ENCODE measurements at regions not wholly inside any gene's neighbourhood (a gene's known extent, or its start where the extent isn't known, plus 50 kb on each side); places are given as distances from the start of the nearest gene placed in this dataset.

DNA sequence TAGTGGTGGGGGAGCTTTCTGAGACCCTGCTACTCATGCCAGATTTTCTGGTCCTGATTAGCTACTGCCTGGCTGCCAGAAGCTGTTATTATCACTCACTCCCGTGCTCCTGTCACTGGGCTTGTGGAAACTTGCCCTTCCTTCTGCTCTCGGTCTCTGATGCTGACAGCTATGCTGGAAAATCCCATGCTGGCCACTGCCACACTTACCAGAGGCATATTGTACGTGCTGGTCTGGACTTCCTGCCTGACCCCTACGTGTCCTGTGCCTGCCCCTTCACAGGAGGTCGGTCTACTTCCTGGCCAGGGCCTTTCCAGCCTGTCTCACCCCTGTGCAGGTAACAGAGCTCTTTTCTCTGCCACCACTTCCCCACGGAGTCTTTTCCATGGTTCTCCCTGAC lies 149.4 kb upstream of the PLEKHG7 start:
- no peak for DNase-seq (ENCODE audit: low read depth)

DNA sequence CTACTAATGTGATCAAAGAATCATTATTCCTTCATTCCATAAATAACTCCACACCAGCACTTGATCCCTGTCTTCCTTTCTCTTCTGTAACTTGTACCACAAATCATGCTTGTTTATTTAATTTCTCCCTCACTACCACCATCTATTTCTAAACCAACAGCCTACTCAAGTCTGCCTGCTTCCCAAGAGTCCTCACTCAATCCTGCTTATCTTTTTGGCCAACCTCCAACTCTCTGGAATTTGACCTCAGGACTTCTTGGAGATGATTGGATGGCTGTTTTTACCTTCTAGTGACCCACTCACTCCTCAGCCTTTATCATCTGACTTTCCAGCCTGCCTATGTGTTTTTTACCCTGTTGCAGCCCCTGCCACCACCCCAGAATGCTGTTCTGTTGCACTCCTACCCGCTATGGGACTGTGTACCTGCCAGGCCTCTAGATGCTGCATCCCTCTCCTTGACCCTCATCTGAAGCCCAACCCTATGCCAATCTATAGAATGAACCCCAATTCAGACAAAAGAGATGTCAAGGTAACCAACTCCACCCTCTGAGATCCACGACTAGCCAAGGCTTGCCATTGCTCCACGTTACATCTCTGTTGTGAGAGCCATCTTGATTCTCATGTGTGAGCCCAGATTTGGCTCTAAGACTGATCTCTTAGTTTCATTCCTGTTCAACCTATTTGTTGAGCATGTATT lies 150.2 kb upstream of the PLEKHG7 start:
- DNase-seq (ENCODE audit: low read depth): no peak

GRCh38 chr12:92551853-92552397 lies 150.9 kb upstream of the PLEKHG7 start:
- no peak for DNase-seq (ENCODE audit: low read depth)

GRCh38 chr12:92551210-92551609 lies 151.6 kb upstream of the PLEKHG7 start:
- no peak for DNase-seq (ENCODE audit: low read depth)

DNA sequence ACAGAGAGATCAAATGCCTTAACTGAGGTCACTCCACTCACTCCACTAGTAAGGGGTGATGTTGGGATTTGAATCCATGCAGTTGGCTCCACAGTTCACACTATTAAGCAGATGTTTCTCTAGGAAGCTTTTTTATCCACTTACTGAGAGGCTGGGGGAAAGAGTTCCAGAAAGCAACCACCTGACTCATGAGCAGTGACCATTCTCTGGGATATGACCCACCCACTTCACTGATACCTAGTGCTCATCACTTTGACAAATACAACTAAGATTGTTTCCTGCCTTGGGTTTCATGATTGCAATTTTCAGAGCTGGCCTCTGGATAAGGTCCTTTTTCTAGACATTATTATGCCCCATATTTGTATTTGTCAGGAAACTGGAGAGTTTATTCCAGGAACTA lies 152.1 kb upstream of the PLEKHG7 start:
- DNase-seq (ENCODE audit: low read depth): no peak

DNA sequence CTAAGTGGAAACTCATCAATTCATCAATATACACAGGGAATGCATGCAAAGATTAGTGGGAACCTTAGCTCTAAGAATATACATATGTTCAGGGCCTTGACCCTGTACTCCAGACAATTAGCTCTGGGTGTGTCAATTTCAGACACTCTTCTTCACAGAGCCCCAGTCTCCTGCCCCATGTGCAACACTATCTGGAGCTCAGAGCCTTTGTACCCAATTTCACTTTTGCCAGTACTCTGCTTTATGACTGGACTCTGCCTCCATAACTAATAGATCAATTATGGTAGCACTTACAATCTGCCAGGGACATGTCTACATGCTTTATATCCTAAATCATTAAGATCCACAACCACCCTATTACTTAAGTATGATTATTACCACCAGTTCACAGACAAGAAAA lies 152.5 kb upstream of the PLEKHG7 start:
- no peak for DNase-seq (ENCODE audit: low read depth)

GRCh38 chr12:92549516-92549915 lies 153.3 kb upstream of the PLEKHG7 start:
- DNase-seq (ENCODE audit: low read depth): no peak

- DNase-seq (ENCODE audit: low read depth): no peak
Observed at GRCh38 chr12:92547906-92548305, 154.9 kb upstream of the PLEKHG7 start.

- DNase-seq (ENCODE audit: low read depth): no peak
Observed at GRCh38 chr12:92547420-92547819, 155.4 kb upstream of the PLEKHG7 start.

GRCh38 chr12:92546635-92547348 lies 156.0 kb upstream of the PLEKHG7 start:
- DNase-seq (ENCODE audit: low read depth): no peak

DNA sequence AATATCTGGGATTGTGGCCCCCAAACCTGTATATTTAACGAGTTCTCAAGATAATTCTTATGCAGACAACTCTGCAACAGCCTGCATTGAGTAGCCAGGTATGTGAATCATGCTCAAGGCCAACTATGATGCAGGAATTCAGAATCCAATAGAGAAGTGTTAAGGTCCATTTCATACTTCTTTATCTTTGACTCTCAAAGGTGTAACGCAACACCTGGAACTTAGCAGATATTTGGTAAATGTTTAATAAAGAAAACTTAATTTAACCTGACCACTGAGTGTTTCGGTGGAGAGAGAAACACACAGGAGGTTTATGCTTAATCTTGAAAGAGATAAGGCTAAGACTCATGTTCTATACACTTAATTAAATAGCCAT lies 156.5 kb upstream of the PLEKHG7 start:
- DNase-seq (ENCODE audit: low read depth): no peak

- no peak for DNase-seq (ENCODE audit: low read depth)
Observed at GRCh38 chr12:92544322-92544721, 158.5 kb upstream of the PLEKHG7 start.

- DNase-seq (ENCODE audit: low read depth): no peak
Observed at GRCh38 chr12:92543840-92544239, 158.9 kb upstream of the PLEKHG7 start.

GRCh38 chr12:92543359-92543758 lies 159.4 kb upstream of the PLEKHG7 start:
- DNase-seq (ENCODE audit: low read depth): no peak

DNA sequence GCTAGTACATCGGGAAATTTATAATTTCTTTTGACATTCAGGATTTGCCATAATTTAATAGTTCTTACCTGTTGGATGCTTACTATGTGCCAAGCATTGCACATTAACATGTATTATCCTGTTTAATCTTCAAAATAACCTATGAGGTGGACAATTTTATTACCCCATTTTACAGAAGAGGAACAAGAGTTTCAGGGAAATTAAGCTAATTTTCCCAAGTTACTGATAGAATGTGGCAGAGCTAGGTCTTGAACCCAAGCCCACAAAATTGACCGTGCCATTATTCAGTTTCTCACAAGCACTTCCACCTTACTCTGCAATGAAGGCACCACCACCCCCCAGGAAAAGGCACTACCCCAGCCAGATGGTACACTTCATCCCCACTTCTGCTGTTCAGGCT lies 161.1 kb upstream of the PLEKHG7 start:
- no peak for DNase-seq (ENCODE audit: low read depth)

- DNase-seq (ENCODE audit: low read depth): no peak
Observed at GRCh38 chr12:92540782-92541423, 161.9 kb upstream of the PLEKHG7 start.

DNA sequence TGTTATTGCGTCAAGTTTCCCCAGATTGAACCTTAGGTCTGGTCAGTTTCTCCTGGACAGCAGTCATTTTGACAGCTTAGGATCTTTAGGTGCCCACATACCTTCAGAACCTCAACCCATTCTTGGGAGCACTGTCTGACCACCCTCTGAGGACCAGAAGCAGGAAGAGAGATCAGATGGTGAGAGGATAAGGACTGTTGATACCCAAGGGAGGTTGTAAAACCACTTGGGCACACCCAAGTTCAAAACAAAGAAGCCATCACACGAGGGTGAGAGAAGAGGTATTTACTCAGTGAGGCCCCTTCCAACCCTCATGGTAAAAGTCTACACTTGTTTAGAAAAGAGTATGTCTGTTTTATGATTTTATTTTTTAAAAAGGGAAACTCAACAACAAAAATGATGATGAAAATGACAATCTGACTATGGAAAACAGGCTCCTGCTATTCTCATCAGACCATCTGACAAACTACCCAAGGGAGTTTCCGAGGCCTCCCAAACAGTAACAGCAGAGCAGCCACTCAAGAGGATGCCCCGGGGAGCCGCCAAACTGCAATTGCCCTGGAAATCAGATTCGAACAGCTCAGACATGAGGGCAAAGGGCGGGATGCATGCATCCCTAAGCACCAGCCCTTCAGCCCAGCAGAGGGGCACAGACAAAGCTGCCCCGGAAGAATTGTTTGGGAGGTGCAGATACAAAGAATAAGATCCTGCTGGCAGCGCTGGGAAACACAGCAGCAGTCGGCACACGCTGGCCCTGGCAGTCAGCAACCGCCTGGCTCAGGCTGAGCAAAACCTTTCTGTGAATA lies 162.6 kb upstream of the PLEKHG7 start:
- DNase-seq (ENCODE audit: low read depth): no peak

DNA sequence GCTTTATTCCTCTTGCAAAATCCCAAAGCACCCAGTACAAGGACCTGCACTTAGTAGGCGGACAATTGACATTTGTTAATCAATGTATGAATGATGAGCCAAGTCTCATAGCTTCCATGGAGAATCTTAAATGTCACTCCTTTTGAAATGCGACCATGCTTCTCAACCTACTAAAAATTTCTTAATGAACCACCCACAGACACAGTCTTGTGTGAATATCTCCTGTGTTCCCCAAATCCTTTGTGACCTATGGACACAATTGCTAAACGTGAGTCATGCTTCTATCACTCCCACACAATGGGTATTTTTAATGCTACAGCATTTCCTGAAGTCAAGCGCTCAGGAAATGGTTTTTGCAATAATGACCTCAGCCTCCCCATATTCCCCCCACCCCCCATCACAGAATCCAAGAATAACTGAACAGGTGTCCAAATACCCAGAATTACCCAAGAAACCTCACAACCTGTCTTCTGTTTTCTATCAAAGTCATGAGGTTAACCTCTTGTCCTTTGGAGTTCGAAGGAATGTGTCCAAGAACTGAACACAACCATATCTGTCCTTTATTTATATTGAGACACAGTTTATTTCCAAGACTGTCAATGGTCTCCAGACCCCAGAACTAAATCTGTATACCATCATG lies 163.6 kb upstream of the PLEKHG7 start:
- no peak for DNase-seq (ENCODE audit: low read depth)

DNA sequence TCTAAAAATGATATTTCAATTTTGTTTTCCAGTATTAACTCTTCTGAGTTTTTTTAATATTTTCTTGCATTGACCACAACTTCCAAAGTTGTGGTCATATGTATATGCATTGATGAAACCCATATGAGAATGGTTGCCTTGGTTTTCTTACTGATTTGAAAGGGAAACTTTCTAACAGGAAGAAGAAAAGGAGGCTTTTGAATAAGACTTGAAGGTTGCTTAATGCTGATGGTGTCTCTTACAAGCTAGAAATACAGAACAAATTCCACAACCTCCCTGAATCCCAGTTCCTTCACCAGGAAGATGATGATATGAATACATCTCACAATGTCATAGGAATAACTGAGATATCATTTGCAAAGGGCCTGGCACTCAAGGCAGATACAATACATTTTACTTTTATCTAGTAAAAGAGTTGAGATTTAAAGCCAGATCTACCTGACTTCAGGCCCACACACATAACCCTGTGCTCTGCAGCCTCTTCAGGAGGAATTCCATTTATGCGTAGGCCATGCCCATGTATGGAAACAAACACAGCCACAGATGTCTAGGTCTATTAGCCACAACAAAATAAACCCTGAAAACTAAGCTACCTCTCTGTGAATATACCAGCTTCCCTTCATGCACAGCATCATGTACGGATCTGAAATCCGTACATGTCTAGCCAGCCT lies 165.4 kb upstream of the PLEKHG7 start:
- no peak for DNase-seq (ENCODE audit: low read depth)

GRCh38 chr12:92535961-92536360 lies 166.8 kb upstream of the PLEKHG7 start:
- DNase-seq (ENCODE audit: low read depth): no peak

GRCh38 chr12:92533280-92533890 lies 169.4 kb upstream of the PLEKHG7 start:
- DNase-seq (ENCODE audit: low read depth): no peak
